OCI-LY3 (cell line): ENCODE measurements at regions not wholly inside any gene's neighbourhood (a gene's known extent, or its start where the extent isn't known, plus 50 kb on each side); places are given as distances from the start of the nearest gene placed in this dataset.

ENCODE experiments used
- EZH2phosphoT487 ChIP-seq: fragments of 200-600 bp; shearing (Covaris generic); IDR thresholded peaks from 2 replicates; pipeline ENCODE4 v1.6.1; 2018; ENCODE audit warnings: antibody characterized with exemption, mixed run types, low read depth
- TF ChIP-seq, protein P1 (sequence below): fragments of 200-600, 300-600 bp; sonication (generic); IDR thresholded peaks from 2 replicates; pipeline ENCODE4 v1.5.1; 2014; ENCODE audit warnings: antibody characterized with exemption, low read length, low read depth

DNA sequence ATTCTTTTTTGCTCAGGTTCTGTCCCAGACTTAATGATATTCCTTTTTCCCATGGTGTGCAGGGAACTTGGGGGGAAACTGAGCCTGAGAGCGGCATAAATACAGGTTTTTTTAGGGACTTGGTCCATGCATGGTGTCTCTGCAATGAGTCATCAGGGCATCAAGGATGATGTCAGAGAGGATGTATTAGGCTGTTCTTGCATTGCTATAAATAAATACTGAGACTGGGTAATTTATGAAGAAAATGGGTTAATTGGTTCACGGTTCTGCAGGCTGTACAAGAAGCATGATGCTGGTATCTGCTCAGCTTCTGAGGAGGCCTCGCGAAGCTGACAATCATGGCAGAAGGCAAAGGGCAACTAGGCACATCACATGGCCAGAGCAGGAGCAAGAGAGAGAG is 185.4 kb downstream of the RAB11FIP2 start:
- TF ChIP-seq, protein P1, sequence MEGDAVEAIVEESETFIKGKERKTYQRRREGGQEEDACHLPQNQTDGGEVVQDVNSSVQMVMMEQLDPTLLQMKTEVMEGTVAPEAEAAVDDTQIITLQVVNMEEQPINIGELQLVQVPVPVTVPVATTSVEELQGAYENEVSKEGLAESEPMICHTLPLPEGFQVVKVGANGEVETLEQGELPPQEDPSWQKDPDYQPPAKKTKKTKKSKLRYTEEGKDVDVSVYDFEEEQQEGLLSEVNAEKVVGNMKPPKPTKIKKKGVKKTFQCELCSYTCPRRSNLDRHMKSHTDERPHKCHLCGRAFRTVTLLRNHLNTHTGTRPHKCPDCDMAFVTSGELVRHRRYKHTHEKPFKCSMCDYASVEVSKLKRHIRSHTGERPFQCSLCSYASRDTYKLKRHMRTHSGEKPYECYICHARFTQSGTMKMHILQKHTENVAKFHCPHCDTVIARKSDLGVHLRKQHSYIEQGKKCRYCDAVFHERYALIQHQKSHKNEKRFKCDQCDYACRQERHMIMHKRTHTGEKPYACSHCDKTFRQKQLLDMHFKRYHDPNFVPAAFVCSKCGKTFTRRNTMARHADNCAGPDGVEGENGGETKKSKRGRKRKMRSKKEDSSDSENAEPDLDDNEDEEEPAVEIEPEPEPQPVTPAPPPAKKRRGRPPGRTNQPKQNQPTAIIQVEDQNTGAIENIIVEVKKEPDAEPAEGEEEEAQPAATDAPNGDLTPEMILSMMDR, result no peak
- TF ChIP-seq EZH2phosphoT487, result no peak
